ENCODE measurements at regions not wholly inside any gene's neighbourhood (a gene's known extent, or its start where the extent isn't known, plus 50 kb on each side); places are given as distances from the start of the nearest gene placed in this dataset.

- TF ChIP-seq CTCF (conservative IDR thresholded peaks at IDR 0.05) (no peak), ZFX (IDR thresholded peaks at IDR 0.05) (no peak)
Measured at GRCh38 chr14:85858634-85859033, 328.7 kb downstream of the FLRT2 start.

All from C4-2B (cell line).